ENCODE measurements at regions not wholly inside any gene's neighbourhood (a gene's known extent, or its start where the extent isn't known, plus 50 kb on each side); places are given as distances from the start of the nearest gene placed in this dataset.

DNA sequence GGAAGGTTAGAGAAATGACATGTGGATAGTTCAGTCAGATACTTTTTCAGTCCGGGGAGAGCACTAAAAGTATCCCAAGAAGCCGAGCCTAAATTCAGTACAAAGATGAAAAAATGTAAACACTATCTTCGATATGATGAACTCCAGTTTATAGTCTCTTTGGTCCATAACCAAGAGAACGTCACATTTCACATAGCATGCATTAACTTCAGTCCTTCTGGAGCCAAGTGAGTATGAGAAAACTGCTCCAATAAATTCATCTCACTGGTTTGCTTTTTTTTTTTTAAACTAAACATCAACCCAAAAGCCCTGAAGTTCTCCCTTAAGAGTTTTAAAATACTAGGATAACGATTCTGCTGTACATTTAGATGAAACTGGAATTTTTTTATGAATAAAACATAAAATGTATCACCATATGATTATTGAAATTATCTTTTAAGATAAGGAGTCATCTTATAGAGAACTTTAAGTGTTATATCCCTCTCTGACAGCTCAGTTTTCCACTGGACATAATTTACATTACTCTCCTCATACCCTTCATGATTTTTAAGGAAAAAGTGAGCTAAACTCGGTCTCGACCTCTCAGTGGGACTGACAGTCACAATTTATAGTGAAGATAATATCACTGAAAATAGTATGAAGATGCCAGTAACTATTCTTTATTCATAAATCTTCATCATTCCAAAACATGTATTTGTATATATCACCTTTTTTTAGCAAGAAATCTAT, 841.5 kb upstream of the FLRT2 start:
- no peak for DNase-seq

DNA sequence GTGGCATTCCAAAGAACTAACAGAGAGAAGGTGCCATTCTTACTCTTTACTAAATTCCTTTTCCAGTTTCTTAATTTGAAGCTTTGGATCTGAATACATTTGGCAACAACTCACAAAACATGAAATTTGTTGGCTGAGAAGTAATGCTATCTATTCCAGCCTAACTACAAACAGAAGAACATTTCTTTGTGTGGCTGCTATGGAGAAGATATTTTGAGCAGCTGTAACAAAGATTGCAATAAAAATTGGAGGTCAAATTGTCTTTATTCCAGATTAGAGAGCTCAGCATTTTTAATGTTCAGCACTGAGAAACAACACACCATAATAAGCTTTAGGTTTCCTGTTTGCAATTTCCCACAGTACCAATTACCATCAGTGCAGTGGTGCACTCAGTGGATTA, 835.8 kb upstream of the FLRT2 start:
- no peak for DNase-seq

DNA sequence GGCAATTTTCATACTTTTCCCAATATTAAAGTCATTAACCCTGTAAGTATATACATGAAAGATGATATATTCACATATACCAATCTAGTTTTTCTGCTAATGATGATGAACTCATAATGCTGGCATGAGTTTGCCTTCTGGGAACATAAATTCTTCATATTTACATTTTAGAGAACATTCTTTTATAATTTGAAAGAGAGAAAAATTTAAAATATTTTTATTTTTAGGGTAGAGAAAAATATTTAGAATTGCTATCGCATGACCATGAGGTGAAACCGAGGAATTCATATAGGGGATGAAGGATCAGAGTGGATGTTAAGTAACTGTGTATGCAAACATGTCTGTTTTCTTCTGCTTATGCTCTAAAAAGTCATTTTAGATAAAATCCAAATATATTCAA, 825.3 kb upstream of the FLRT2 start:
- no peak for DNase-seq

DNA sequence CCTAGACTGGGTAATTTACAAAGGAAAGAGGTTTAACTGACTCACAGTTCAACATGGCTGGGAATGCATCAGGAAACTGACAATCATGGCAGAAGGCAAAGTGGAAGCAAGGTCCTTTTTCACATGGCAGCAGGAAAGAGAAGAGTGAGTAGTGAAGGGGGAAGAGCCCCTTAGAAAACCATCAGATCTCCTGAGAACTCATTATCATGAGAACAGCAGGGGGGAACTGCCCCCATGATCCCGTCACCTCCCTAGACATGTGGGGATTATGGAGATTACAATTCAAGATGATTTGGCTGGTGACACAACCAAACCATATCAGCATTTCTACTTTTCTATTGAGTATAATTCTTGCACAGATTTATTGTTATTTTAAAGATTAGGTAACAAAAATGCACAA, 822.1 kb upstream of the FLRT2 start:
- no peak for DNase-seq

DNA sequence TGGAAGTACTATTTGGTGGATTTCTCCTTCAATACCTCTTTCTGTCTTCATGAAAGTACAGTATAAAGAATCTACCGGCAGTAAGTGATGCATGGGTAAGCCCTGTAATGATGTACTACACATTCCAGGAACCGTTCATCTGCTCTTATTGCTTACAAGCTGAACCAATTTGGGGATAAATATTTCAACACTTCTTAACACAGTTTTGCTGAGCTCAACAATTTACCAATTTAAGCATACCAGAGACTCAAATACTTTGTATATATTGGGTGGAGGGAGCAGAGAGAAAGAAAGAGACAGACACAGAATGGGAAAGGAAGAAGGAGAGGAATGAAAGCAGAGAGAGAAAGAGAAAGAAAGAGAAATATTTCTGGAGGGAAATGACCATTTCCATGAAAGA, 821.1 kb upstream of the FLRT2 start:
- no peak for DNase-seq

DNA sequence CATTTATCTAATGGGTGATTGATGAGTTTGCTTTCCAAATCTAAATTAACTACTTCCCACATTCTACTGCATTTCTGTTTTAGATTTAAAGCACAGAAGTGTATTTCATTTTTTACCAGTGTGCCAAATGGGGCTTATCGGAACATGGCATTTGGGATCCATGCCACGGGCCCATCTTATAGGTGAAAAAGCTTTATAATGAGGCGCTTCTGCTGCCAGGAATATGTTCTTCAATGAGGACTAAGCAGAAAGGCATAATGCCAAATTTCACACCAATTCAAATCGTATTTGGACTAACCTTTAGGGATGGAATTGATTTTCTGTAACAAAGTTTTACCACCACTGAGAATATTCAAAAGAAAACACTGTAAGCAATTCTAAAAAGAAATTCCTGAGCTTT, 803.5 kb upstream of the FLRT2 start:
- DNase-seq: no peak

DNA sequence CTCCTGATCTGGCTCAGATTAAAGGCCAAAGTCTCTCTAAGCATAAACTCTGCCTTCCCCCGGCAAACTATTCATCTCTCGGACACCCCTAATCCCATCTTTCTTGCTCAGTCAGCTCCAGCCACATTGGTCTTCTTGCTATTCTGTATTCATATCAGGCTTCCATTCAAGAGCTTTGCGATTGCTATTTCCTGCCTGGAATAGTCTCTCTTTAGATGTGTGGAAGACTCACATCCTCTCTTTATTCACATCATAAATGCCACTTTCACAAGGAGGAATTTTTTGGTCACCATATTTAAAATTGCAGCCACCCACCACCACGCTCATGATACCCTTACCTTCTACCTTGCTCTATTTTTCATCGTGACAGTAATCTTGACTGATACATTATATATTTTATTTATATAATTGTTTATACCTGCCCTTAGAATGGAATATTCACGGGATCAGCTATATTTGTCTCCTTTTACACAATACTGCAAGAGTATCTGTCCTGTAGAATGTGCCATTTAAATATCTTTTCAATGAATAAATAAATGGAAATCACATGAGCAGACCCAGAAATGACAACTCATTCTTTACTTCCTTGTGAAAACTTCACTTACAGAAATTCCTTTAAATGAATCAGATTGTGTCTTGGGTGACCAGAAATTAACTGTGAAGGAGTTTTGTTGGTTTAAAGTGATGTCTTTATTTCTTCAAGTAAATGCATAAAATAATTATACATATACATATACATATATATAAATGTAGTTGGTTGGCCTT, 780.6 kb upstream of the FLRT2 start:
- DNase-seq: no peak

DNA sequence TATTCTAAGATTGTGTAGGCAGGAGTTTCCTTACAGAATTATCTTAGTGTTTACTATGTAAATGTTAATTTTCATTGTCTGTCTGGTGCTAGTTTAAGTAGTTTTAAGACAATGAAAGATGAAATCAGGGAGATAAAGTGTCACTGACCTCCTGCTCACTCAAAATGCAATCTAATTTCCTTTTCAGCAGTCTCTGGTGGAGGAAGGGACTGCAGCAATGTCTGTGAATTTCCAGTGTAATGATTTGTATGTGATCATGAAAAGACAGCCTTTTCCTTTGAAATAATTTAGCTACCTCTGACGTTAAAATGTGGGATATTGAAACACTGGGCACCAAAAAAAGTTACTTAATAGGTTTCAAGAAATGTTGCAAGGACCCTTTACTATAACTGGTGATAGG, 779.7 kb upstream of the FLRT2 start:
- DNase-seq: no peak

DNA sequence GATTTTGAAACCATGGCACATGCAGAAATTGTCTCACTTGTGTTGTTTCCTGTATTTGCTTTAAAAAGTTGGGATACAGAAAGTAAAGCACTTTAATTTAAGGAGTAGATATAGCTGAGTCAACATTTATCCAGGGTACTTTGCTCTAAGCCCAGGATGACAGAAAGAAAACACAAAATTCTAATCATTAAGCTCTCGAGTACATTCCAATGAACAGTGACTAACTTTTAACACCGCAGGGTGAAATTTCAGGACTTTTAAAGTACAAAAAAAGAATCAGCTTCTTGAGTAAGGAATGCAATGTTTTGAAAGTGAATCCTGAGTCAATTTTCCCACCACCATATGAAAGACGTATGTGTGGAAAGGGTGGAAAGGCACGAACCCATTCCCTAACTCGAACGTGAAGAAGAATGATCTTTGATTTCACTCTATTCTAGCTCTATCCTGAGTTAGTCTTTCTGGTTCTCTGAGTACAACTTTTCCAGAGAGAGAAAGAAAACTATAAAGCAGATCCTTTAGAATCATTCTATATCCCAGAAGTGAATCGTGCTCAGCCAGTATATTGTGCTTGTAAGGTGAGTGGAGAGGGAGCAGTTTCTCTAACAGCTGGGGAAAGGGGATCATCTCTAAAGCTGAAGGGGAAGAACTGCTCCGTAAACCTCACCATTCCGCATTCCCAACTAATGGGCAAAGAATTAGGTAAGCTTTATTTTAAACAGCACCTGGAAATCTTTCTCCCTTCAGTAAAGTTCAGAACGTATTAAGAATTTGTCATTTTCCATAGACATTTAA, 779.0 kb upstream of the FLRT2 start:
- DNase-seq: no peak

DNA sequence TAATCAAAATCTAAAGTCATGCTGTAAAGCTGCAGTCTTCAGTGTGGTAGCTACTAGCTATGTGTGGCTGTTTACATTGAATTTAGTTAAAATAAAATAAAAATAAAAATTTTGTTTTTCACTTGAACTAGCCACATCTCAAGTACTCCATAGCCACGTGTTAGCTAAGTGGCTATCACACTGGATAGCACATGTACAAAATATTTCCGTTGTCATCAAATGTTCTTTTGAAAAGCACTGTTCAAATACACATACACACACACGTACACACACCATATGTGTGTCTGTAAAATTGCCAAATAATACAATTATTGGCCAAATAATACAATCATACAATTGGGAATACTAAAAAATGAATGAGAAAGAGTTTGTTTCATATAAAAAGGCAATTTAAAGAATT, 778.2 kb upstream of the FLRT2 start:
- no peak for DNase-seq

DNA sequence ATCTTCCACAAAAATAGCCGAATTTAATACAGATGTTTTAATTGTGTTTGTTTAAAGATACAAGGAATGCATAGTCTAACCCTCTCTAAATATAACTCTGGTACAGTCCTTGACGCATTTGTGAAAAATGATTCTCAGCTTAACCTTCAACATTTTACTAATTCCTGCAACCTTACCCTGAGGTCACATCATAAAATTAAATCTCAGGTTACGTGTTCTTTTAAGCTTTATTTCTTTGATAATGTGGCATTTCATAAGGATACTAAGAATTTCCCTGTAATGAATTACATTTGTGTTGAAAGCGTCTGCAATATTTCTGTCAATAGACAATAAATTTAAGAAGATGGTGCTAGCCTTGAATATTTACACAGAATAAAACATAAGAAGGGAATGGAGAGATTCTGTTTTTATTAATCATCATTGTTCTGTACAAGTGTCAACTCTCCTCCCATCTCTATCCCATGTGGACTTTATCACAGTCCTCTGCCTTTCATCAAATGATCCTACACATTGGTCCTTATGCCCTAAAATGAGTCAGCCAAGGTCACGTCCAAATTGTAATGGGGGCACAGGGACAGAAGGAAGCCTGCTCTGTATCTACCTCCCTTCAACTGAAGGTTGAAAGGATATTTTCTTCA, 769.3 kb upstream of the FLRT2 start:
- DNase-seq: no peak

DNA sequence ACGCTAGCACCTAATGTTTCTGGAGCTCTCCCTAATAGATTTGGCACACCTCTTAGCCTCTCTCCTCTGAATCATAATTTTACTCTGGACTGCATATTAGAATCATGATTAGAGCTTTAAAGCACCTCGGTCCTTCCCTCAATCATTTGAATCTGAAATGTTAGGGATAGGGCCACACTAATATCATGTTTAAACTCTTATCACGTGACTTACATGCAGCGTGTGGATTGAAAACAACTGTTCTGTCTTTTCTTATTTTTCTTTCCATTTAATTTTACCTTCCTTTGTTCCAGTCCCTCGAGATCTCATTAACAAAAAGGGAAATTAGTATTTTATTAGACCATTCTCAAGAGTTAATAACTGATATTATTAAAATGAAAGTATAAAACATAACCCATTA, 762.5 kb upstream of the FLRT2 start:
- no peak for DNase-seq

DNA sequence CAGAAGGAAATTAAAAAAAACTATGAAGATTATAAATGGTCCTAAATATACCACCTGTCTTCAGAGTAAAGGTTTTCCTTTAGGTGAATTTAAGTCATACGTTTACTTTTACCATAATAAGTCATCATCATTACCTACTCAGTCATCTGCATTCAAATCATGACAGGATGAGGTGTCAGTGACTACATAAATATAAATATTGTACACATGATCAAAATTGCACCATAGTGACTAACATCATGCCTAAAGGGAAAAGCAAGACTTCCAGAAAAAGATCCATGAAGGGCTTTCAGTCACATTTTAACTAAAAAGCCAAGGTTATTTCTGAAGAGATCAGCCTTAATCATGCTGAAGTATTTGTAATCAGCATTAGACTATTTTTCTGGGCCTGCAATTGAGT, 759.9 kb upstream of the FLRT2 start:
- DNase-seq: no peak

DNA sequence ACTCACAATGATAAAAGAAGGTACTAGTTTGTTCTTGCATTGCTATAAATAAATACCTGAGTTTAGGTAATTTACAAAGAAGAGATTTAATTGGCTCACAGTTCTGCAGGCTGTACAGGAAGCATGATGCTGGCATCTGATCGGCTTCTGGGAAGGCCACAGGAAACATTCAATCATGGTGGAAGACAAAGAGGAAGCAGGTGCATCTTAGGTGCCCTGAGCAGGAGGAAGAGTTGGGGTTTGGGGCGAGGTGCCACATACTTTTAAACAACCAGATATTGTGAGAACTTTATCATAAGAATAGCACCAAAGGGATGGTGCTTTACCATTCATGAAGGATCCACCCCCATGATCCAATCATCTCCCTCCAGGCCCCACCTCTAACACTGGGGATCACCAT, 752.6 kb upstream of the FLRT2 start:
- DNase-seq: no peak

DNA sequence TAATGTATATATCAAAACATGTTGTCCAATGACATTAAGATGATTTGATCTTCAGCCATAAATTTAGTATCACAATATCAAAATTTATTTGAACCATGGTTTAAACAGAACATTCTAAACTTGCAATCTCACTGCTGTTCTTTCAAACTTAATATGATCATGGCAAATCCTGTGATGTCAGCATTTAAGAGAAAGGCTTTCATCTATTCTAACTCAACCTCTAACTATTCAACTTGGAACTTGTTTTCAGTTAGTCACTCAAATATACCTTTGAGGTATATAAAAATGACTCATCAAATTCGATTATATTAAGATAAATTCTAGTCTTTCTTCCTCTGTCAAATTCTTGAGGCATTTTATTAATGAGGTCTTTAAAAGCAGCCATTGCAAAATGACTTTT, 747.0 kb upstream of the FLRT2 start:
- DNase-seq: no peak

DNA sequence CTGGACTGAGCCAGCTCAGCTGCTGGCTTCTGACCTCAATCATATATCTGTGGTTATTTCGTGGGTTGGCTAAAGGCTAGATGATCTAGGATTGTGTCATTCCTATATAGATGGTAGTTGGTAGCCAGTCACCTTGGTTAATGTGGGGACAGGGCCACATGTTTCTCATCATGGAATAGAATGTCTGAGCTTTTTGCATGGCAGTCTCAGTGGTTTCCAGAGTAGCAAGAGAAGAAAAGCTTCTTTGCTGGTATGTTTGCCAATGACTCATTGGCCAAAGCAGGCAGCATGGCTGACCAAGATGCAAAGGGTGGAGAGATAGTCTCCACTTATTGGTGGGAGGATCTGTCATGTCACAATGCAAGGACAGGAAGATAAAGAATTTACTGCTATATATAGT, 746.4 kb upstream of the FLRT2 start:
- DNase-seq: no peak

DNA sequence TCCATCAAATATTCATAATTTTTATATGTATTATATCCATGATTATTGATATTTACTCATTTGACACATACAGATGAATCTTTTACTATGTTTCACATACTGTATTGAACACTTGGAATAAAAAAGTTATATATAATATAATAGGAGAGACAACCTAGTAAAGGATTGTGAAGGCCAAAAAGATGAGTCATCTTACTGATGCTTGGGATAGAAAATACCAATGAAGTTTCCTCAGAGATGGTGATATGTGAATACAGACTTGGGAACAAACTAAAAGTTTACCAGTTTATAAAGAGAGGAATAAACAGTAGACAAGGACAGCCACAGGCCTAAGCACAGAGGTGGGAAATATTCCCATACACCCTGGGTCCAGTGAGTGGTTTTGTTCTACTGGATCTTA, 743.9 kb upstream of the FLRT2 start:
- no peak for DNase-seq

DNA sequence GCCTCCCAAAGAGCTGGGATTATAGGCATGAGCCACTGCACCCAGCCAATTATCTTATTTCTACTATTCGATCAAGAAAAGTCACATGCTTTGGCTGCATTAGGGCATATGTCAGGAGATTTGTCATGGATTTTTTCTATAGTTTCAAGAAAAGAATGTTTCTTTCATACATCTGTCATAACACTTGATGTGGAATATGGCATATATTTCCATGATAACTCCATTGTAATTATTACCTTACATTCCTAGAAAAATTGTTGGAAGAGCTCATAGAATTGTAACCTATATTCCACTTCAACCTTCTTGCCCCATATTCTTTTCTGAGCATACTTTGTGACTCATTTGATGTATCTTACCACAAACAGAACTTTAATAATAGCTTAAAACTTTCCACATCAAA, 740.9 kb upstream of the FLRT2 start:
- DNase-seq: no peak

DNA sequence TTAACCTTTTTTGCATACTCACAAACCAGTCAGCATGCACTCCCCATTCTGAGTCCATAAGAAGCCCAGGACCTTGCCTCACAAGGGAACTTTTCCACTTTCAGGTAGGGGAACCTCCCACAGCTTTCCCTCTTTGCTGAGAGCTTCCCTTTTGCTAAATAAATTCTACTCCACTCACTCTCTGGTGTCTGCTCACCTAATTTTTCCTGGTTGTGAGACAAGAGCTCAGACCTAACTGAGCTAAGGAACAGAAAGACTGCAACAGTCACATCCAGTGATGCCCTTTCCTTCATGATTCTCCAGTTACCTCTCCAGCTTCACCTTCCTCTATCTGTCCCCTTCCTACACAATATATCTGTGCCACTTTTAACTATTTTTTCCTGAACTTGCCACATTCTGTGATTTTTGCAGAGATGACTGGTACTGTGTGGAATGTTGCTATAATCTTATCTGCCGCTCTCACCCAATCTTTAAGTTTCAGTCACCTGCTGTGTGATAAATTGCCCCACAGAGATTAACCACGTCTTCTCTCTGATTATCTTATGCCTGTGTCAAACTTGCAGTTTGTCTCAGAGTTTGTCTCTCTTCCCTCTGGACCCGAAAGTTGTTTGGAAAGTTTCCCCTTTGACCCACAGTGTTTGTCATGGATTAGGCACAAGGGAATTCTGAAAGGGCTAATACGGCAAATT, 737.1 kb upstream of the FLRT2 start:
- DNase-seq: no peak

DNA sequence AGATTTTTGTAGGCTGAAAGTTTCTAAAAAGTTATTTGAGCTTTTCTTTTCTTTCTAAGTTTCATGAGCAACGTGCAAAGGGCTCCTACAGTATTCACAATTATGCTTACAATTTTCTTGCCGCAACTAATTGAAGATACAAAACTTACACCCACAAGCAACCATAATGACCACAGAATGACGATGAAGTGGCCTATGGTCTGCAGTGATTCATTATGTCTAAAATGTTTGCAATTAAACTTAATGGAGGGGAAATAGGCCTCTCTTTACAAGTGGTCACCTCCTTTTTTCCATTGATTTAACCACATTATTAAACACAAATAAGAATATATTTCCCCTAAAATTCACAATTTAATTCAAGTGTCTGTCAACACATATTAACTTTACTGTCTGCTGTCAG, 732.6 kb upstream of the FLRT2 start:
- DNase-seq: no peak

DNA sequence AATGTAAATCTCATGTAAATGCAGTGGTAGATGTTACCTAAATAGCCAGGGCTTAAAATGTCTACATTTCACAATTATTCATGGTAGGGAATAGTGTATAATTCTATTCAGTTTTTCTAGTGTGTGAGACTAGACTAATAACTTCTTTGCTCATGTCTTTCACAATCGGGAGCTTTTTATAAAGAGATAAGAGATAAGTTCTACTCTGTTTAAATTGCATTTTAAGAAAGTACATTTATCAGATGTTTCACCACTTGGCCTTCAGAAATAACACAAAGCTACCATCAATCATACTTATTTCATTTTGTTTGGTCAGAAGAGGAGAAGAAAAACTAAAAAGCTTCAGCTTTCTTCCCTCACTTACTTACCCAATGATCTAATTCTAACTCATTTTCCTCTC, 725.5 kb upstream of the FLRT2 start:
- no peak for DNase-seq
